ENCODE measurements at regions not wholly inside any gene's neighbourhood (a gene's known extent, or its start where the extent isn't known, plus 50 kb on each side); places are given as distances from the start of the nearest gene placed in this dataset.

DNA sequence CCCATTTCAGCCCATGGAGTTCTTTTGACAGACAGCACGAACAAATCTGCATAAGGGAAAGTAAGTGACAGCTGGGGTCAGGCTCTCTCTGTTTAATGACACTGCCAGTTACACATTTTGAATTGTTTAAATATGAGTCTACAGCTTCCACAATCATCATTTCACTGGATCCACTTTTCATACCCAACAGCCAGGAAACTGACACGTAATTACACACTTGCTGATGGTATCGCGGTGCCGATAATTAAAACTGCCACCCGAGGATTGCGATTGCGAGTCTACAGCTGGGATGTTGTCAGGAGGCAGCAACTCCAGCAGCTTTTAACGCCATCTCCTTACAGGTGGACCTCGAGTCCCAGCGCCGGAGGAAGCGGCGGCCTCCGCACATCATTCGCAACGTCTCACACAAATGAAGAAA lies 230.8 kb upstream of the MGMT start:
- Histone ChIP-seq H3K9ac (ENCODE audit: low read length) (no peak overlapping the region), H3K36me3 (ENCODE audit: control insufficient read depth, insufficient read depth, low read length) (no peaks in the 10 kb centered on the region), H3K27ac (ENCODE audit: low read depth, low read length) (no peak overlapping the region), H3K4me1 (ENCODE audit: control insufficient read depth, insufficient read depth, low read length) (no peaks in the 10 kb centered on the region), H3K4me3 (ENCODE audit: low read length) (no peak overlapping the region), H3K27me3 (ENCODE audit: control insufficient read depth, insufficient read depth, low read length) (no peaks in the 10 kb centered on the region)

GRCh38 chr10:129241461-129241860 lies 225.6 kb upstream of the MGMT start:
- Histone ChIP-seq H3K9ac (ENCODE audit: low read length) (no peak overlapping the region), H3K27me3 (ENCODE audit: control insufficient read depth, insufficient read depth, low read length) (no peaks in the 10 kb centered on the region), H3K36me3 (ENCODE audit: control insufficient read depth, insufficient read depth, low read length) (no peaks in the 10 kb centered on the region), H3K4me3 (ENCODE audit: low read length) (no peak overlapping the region), H3K4me1 (ENCODE audit: control insufficient read depth, insufficient read depth, low read length) (no peaks in the 10 kb centered on the region), H3K27ac (ENCODE audit: low read depth, low read length) (no peak overlapping the region)

GRCh38 chr10:129244298-129244697 lies 222.7 kb upstream of the MGMT start:
- Histone ChIP-seq H3K36me3 (ENCODE audit: control insufficient read depth, insufficient read depth, low read length) (no peaks in the 10 kb centered on the region), H3K27me3 (ENCODE audit: control insufficient read depth, insufficient read depth, low read length) (no peaks in the 10 kb centered on the region), H3K4me3 (ENCODE audit: low read length) (no peak overlapping the region), H3K9ac (ENCODE audit: low read length) (no peak overlapping the region), H3K4me1 (ENCODE audit: control insufficient read depth, insufficient read depth, low read length) (no peaks in the 10 kb centered on the region), H3K27ac (ENCODE audit: low read depth, low read length) (no peak overlapping the region)

- Histone ChIP-seq H3K9ac (ENCODE audit: low read length) (no peak overlapping the region), H3K4me3 (ENCODE audit: low read length) (no peak overlapping the region), H3K4me1 (ENCODE audit: control insufficient read depth, insufficient read depth, low read length) (no peaks in the 10 kb centered on the region), H3K27me3 (ENCODE audit: control insufficient read depth, insufficient read depth, low read length) (no peaks in the 10 kb centered on the region), H3K36me3 (ENCODE audit: control insufficient read depth, insufficient read depth, low read length) (no peaks in the 10 kb centered on the region), H3K27ac (ENCODE audit: low read depth, low read length) (no peak overlapping the region)
These were observed 222.3 kb upstream of the MGMT start for GRCh38 chr10:129244757-129245156.

GRCh38 chr10:129253161-129253864 lies 213.7 kb upstream of the MGMT start:
- Histone ChIP-seq H3K9ac (ENCODE audit: low read length) (no peak overlapping the region), H3K27ac (ENCODE audit: low read depth, low read length) (no peak overlapping the region), H3K36me3 (ENCODE audit: control insufficient read depth, insufficient read depth, low read length) (no peaks in the 10 kb centered on the region), H3K4me1 (ENCODE audit: control insufficient read depth, insufficient read depth, low read length) (no peaks in the 10 kb centered on the region), H3K4me3 (ENCODE audit: low read length) (no peak overlapping the region), H3K27me3 (ENCODE audit: control insufficient read depth, insufficient read depth, low read length) (no peaks in the 10 kb centered on the region)

GRCh38 chr10:129253865-129254179 lies 213.2 kb upstream of the MGMT start:
- H3K4me3 ChIP-seq (ENCODE audit: low read length), result no peak overlapping the region
- H3K27ac ChIP-seq (ENCODE audit: low read depth, low read length), result no peak overlapping the region
- H3K4me1 ChIP-seq (ENCODE audit: control insufficient read depth, insufficient read depth, low read length), result no peaks in the 10 kb centered on the region
- no peaks in the 10 kb centered on the region for H3K27me3 ChIP-seq (ENCODE audit: control insufficient read depth, insufficient read depth, low read length)
- H3K9ac ChIP-seq (ENCODE audit: low read length), result no peak overlapping the region
- no peaks in the 10 kb centered on the region for H3K36me3 ChIP-seq (ENCODE audit: control insufficient read depth, insufficient read depth, low read length)

GRCh38 chr10:129258283-129258923 lies 208.6 kb upstream of the MGMT start:
- Histone ChIP-seq H3K4me3 (ENCODE audit: low read length) (no peak overlapping the region), H3K4me1 (ENCODE audit: control insufficient read depth, insufficient read depth, low read length) (no peaks in the 10 kb centered on the region), H3K27ac (ENCODE audit: low read depth, low read length) (no peak overlapping the region), H3K36me3 (ENCODE audit: control insufficient read depth, insufficient read depth, low read length) (no peaks in the 10 kb centered on the region), H3K9ac (ENCODE audit: low read length) (no peak overlapping the region), H3K27me3 (ENCODE audit: control insufficient read depth, insufficient read depth, low read length) (no peaks in the 10 kb centered on the region)

- Histone ChIP-seq H3K27me3 (ENCODE audit: control insufficient read depth, insufficient read depth, low read length) (no peaks in the 10 kb centered on the region), H3K36me3 (ENCODE audit: control insufficient read depth, insufficient read depth, low read length) (no peaks in the 10 kb centered on the region), H3K4me3 (ENCODE audit: low read length) (no peak overlapping the region), H3K9ac (ENCODE audit: low read length) (no peak overlapping the region), H3K4me1 (ENCODE audit: control insufficient read depth, insufficient read depth, low read length) (no peaks in the 10 kb centered on the region), H3K27ac (ENCODE audit: low read depth, low read length) (no peak overlapping the region)
These were observed 207.8 kb upstream of the MGMT start for GRCh38 chr10:129259128-129259815.

DNA sequence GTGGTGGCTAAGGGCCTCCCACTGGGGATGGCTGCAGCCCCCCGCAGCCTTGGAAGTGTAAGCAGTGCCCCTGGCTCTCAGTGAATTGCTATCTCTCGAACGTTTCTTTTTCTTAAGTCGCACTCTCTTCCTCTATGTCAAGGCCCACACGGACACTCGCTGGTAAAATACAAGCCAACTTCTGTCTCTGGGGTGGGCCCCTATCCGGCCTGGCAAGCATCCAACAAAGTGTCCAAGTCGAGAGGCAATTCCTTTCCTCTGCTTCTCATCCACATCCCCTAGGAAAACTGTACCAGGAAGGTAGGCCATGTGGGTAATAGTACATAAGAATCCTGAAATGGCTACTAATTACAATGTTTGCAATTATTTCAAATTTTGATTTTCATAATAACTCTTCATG lies 194.9 kb upstream of the MGMT start:
- Histone ChIP-seq H3K36me3 (ENCODE audit: control insufficient read depth, insufficient read depth, low read length) (no peaks in the 10 kb centered on the region), H3K9ac (ENCODE audit: low read length) (no peak overlapping the region), H3K4me1 (ENCODE audit: control insufficient read depth, insufficient read depth, low read length) (no peaks in the 10 kb centered on the region), H3K27ac (ENCODE audit: low read depth, low read length) (no peak overlapping the region), H3K4me3 (ENCODE audit: low read length) (no peak overlapping the region), H3K27me3 (ENCODE audit: control insufficient read depth, insufficient read depth, low read length) (no peaks in the 10 kb centered on the region)

DNA sequence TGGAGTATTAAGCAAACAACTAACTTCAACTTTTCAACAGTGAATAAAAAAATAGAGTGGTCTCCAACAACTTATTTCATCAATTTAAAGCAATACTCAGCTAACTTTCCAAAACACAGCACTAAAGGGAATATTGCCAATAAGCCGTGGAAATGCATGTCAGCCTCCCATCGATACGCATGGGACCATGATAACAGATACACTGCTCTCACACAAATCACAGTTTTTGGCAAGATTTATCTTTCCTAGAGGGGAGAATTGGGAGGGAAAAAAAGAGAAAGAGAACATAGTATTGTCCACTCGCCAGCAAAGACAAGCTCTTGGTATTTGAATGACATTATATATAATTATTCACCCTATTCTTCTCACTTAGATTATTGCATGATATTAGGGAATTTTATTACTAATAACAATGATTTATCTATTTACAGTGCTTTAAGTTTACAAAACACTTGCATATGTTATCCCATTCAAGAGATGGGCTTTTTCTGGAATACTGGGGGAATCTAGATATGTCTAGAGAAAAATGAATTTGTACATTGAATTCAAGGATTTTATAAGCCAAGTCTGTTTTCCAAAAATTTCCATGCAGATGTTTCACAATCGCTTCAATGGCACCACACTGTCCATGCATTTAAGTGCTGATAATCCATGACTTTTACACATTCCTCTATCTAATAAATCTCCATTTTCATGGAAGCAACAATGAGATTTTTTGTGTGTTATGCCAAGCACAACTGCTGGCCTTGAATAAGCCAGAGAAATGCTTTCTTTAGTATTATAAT lies 194.0 kb upstream of the MGMT start:
- Histone ChIP-seq H3K36me3 (ENCODE audit: control insufficient read depth, insufficient read depth, low read length) (no peaks in the 10 kb centered on the region), H3K27me3 (ENCODE audit: control insufficient read depth, insufficient read depth, low read length) (no peaks in the 10 kb centered on the region), H3K4me3 (ENCODE audit: low read length) (no peak overlapping the region), H3K4me1 (ENCODE audit: control insufficient read depth, insufficient read depth, low read length) (no peaks in the 10 kb centered on the region), H3K27ac (ENCODE audit: low read depth, low read length) (no peak overlapping the region), H3K9ac (ENCODE audit: low read length) (no peak overlapping the region)

- no peak overlapping the region for H3K27ac ChIP-seq (ENCODE audit: low read depth, low read length)
- H3K4me1 ChIP-seq (ENCODE audit: control insufficient read depth, insufficient read depth, low read length), result no peaks in the 10 kb centered on the region
- H3K9ac ChIP-seq (ENCODE audit: low read length), result no peak overlapping the region
- H3K36me3 ChIP-seq (ENCODE audit: control insufficient read depth, insufficient read depth, low read length), result no peaks in the 10 kb centered on the region
- no peaks in the 10 kb centered on the region for H3K27me3 ChIP-seq (ENCODE audit: control insufficient read depth, insufficient read depth, low read length)
- no peak overlapping the region for H3K4me3 ChIP-seq (ENCODE audit: low read length)
These were observed 193.2 kb upstream of the MGMT start for GRCh38 chr10:129273860-129274259.

DNA sequence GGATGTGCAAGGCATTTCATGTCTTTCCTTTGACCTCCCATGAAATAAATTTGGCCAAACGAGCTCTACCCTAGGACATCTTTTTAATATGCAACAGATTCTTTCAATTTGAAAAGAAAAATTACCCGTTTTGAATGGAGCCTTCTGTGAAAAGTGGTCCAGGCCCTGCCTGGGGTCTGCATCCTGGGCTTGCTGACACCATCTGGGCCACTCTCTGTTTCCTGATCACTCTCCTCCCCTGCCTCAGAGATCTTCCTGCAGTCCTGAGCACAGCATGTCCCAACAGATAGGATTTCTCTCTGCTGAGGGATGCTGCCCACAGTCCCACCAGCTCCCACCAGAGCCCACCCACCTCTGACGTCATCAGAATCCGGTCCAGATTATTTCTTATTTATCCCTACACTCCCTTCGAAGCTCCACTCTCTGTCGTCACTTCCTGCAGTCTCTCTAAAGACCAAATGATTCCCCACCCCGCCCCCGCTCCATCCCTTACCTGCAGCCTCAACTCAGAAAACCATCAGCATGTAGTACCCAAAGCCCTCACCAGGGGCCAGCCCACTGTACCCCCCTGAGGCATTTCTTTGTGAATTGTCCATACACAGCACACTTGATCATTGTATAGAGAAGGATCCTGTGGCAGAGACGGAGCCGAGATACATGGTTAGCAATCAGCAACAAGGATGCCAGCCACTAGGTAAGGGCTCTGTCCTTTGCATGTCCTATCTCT lies 192.1 kb upstream of the MGMT start:
- H3K27me3 ChIP-seq (ENCODE audit: control insufficient read depth, insufficient read depth, low read length), result no peaks in the 10 kb centered on the region
- no peaks in the 10 kb centered on the region for H3K36me3 ChIP-seq (ENCODE audit: control insufficient read depth, insufficient read depth, low read length)
- H3K4me1 ChIP-seq (ENCODE audit: control insufficient read depth, insufficient read depth, low read length), result no peaks in the 10 kb centered on the region
- no peak overlapping the region for H3K9ac ChIP-seq (ENCODE audit: low read length)
- H3K4me3 ChIP-seq (ENCODE audit: low read length), result no peak overlapping the region
- no peak overlapping the region for H3K27ac ChIP-seq (ENCODE audit: low read depth, low read length)
